COR-L47 (cell line): ENCODE measurements at regions not wholly inside any gene's neighbourhood (a gene's known extent, or its start where the extent isn't known, plus 50 kb on each side); places are given as distances from the start of the nearest gene placed in this dataset.
A peak's percentile ranks its signal among the peaks of the same experiment; 100 is the strongest.
"Not testable (repeated sequence)": the region's sequence is repeated elsewhere in the genome, so short reads cannot be mapped to it uniquely, and the experiment has no call there.

Source experiments
- DNase-seq: peaks from one replicate; lab custom pipeline; 2025; lab: John Stamatoyannopoulos, UW

DNA sequence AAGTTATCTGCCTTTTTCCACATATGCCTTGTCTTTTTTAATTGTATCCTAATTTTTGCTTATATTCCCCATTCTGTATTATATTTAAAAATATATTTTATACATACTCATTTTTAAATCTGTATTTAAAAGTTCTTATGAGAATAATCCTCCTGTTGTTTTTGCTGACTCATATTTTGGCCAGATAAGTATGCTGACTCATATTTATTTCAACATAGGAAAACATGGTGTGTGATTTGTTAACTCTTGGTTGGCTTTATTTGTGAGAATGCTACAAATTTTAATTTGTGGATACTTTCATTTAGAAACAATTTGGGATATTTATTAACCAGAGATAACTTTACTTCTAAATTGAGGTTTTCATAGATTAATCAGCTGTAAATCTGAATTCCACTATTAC, 587.7 kb downstream of the CPS1 start:
- DNase-seq: no peak

DNA sequence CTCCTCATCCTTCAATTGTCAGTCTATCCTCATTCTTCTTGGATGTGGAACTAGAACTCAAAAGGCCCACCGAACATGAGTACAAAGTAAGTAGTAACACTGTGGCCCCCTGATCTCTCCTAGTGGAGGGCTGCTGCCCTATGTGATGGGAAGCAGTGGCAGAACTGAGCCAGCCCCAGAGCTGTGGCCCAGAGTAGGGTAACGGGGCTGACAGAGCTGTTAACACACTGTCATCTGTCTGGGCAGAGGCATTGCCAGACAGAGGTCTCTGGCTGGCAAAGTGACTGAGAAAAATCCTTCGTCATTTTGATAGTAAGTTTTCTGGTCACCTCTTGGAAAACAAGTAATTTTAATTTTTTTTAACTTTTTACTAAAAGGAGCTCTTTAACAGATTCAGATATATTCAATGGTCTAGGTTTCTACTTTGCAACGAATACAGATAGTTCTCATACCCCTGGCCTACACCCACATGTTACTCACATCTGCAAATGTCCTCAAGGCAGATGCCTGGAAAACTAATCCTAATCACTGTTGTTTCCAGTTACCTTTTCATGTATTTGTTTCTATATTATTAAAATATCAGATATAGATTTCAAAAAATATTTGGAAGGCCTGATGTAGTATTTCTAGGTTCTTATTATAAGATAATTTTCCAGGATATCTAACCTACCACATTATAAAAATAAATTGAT, 588.7 kb downstream of the CPS1 start:
- DNase-seq: no peak

DNA sequence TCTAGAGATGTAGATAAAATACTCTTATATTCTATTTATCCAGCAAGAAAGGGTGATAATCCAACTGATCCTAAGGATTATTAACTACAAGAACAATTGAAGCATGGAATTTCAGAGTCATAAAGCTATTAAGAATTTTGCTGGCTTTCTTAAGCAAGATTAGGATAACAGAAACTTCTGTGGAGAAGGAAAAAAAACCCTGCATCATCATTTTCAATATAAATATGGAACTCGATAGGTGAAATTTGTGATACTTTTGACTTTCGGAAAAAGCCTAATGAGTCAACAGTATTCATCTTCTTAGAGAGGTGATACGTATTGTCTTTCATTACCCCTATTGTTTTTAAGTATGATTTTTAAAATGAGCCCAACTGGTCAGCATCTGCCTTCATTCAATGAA, 593.3 kb downstream of the CPS1 start:
- DNase-seq: no peak

DNA sequence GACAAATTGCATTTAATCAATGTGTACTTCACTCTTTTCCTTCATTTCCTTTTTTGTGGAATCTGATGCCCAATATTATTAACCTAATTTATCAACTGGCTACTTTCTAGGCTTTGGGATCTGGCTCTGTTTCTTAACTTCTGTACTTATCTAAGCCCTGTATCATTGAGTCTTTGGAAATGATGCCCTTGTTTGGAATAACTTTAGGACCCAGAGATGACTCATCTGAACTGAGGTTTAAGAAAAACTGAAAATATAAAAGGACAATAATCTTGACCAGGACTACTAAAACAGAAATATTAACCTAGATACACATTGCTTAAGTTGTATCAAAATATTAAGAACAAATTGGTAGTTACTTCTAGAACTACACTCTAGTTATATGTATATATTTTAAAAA, 600.8 kb downstream of the CPS1 start:
- no peak for DNase-seq

DNA sequence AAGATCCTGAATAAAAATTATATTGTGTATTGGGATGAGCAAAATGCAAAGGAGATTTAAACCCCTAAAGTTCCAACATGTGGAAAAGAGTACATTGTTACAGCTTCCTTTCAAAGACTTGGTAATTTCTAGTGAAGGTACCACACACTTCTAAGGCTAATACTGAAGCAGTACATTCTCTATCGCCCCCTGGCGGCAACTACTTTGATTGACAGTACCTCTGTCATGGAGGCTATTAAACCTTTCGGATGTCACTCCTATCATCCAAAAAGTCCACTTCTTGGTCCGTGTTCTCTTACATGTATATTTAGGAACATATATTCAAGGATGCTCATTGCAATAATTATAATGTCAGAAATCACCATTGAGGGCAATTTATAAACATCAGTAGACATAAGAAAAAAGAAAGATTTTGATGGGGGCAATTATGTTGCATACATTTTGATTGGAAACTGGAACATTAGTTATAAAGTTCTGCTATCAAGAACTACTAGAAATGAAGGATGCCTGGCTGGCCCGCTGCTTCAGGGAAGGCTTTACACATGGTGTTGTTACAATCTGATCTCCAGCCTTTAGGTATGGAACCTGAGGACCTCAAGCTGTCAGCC, 601.6 kb downstream of the CPS1 start:
- DNase-seq: peak; percentile 72

DNA sequence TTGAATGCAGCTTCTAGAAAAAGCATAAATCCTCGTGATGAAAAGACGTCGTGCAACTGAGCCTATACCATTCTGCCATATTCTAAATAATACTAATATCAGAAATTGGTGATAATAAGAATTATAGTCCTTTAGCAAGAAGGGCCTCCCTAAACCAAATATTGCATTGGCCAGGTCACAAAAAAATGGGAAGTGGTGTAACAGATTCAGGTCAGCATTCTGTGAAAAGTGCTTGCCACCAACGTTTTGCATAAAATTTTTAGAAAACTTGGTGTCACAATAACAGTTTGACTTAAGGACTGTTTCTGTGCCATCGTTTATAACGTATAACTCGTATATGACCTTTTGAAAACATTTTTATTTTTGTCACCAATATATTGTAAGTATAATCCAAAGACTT, 603.6 kb downstream of the CPS1 start:
- DNase-seq: no peak

DNA sequence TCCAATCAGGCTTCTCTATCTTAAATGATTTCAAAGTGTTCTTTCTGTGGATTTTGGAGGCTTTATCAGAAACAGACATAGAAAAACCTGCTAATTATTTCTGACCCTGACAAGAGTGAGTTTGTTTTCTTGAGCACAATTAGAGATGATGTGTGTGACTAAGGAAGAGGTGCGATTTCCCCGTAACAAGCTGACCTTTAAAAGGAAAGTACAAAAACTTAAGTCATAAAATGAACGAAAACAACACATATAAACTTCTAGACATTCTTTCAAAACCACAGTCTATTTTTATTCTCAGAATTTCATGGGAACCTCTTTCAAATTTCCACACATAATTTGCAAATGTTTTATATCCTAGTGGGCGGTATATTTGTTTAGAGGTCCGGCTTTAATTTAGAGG, 604.8 kb downstream of the CPS1 start:
- DNase-seq: no peak

DNA sequence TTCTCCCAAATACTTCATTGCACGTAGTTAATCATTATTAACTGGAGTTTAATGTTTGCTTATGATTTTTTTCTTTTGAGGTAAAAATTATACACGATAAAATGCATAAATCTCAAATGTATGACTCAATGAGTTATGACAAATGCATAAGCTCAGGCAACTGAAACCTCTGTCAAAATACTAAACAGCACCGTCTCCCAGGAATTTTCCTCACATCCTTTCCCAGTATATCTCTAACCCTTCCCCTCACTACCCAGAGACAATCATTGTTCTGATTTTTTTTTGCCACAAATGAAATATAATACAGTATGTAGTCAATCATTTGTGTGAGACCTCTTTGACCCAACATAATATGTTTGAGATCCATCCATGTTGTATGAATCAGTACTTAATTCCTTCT, 606.5 kb downstream of the CPS1 start:
- no peak for DNase-seq

DNA sequence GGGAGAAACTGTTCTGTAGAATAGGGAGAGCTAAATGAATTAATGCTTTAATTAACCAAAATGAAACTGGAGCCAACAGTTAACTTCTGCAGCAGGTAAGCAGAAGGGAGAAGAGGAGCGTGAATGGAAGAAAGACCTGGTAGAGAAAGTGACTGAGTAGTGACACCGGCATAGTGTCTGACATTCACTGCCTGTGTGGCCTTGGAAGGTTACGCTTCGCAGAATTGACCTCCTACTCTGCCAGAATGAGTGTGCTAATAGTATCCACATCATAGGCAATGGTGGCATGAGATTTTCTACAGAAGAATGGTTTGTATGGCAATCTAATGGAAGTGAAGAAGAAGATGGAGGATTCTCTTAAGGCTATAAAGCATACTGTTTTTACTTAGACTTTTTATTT, 614.4 kb downstream of the CPS1 start:
- no peak for DNase-seq

DNA sequence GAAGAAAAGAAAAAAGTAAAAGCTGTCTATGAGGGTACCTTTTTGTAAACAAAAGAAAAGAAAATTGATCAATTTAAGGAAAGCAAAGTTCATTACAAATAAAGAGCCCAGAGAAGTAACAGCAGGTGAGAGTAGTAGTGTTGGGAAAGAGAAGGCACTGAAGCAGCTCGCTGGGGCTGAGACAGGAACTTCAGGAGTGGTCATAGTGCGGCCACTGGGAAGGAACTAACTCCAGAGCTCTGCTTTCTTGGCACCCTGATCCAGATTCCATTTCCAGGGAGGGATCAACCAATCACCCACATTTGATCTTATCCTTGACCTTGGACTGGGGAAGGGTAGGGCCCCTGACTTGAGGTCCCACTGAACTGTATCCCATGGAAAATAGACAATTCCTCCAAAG, 617.6 kb downstream of the CPS1 start:
- DNase-seq: no peak

DNA sequence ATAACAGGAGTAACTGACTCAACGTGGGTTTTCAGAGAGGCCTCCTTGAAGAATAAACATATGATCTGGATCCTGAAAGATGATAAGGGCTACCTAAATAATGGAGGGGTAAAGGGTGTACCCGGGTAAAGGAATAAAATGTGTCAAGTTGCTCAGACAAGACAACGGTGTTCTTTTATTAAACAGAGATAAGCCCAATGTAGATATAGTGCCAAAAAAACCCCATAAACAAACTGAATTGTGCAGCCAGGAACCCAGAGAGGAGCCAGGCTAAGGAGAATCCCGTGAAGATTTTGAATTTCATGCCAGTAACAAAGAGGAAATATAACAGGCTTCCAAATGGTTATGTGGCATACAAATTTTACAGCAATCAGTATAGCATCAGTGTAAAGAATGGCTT, 618.2 kb downstream of the CPS1 start:
- no peak for DNase-seq

DNA sequence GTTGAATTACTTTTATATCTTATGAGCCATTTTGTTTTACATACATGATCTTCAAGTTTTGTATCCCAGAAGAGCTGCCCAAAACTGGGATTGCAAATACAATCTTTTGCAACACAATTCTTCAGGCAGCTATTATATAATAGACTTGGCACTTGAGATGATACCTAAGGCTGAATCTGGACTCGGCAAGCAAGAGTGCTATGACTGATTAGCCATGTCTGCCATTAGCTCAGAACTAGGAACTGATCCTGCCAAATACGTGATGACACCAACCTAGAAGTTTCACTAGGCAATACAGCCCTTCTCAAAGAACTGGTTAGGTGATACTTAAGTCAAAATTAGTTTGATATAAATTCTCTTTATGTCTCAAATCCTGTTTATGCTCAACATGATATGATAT, 619.6 kb downstream of the CPS1 start:
- no peak for DNase-seq

DNA sequence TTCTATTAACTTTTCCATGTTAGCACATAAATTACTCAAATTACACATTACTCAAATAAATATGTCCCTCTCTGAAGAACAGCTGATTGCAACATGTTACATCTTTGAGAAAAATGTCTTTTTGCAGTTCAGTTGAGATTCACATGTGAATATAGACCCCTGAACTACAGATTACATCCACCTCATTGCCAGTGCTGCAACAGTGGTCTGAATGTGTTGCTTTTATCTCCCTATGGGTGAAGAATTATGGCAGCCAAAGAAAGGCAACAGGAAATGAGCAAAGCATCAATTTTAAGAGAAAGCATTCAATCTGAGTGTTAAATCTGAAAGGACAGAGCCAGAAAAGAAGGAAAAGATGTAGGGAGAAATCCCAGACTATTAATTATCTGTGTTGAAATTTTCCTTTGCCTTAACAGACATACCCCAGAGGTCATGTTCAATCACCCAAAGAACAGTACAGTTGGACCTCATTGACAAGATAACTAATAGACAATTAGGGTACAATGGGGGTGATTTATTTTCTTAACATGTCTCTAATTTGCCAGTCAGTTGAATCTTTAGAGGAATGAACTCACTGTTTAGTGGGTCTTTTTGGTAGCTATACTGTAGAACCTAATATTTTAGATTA, 620.2 kb downstream of the CPS1 start:
- no peak for DNase-seq

DNA sequence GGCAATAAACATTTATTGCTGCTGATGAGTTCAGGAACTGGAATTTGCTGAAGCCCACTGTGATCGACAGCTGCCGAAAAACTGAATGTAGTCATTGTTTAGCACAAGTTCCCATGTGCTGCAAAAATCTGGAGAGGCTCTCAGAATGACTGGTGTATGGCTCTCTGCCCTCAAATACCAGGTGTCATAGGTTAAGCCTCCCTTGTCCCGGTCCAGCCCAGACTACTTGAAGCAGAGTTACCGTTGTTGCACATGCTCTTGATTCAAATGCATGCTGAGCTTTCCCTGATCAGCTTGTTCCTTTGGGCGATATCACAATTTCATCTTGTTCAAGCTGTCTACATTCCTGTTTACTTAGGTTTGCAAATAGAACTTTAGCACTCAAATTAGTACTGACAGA, 625.2 kb downstream of the CPS1 start:
- no peak for DNase-seq

DNA sequence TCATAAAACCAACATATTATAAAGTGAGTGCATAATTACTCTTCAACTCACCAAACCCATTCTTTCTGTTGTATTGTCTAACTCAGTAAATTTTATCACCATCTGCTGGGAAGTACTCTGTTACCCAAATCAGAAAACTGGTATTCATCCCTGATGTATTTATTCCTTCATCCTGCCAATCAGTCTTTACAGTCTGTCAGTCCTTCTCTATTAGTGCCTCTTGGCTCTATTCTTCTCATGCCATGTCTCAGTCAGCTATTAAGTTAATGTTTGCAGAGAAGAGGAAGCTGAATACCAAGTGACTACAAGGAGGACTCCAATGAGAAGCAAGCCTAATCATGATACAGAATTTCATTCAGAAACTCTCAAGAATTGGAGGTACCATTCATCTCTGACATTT, 631.2 kb downstream of the CPS1 start:
- no peak for DNase-seq

DNA sequence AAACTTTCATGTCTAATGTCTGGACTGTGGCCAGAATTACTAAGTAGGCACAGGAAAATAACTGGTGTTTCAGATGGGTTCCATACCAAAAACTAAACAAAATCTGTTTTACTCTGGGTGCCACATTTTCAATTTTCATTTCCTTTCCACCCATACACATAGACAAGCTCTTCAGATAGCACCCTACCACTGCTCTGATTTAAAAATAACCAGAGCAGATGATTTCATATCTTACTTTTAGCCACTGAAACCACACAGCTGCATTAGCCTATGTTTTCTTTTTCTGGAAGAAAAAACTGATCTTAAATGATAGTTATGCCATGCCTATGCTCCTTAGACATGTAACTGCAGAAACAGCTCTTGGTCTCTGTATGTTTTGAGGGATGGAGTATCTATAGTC, 647.6 kb downstream of the CPS1 start:
- no peak for DNase-seq

DNA sequence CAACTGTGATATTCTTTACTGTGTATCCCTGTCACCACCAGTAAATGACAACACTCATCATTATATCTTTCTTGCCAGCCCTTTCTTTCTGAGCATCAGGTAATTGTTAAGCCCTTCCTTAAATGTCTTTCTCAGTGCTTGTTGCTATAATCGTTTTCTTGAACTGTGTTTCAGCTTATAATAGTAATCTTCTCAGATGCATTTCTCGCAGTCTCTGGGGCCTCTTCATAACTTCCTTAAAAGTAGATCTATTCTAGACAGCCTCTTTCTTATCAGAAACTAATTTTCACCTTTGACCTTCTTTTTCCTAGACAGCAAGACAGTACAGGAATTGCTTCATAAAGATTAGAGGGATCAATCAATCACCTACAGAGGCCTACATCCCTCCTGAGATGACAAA, 648.1 kb downstream of the CPS1 start:
- no peak for DNase-seq

DNA sequence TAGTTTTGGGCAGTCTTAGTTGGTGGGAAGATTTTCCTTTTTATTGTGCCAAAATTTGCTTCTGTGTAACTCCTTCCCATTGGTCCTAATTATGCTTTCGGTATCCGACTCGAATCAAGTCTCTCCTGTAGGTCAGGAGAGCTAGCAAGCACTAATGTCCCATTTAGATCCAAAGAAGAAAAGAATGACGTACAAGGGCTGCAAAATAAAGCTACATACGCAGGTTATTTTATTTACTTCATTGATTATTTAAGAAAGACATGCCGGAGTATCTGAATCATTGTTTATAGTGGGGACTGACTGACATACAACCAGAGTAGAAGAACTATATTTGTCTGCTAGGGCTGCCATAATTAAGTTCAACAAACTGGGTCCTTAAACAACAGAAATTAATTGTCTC, 648.5 kb downstream of the CPS1 start:
- no peak for DNase-seq

DNA sequence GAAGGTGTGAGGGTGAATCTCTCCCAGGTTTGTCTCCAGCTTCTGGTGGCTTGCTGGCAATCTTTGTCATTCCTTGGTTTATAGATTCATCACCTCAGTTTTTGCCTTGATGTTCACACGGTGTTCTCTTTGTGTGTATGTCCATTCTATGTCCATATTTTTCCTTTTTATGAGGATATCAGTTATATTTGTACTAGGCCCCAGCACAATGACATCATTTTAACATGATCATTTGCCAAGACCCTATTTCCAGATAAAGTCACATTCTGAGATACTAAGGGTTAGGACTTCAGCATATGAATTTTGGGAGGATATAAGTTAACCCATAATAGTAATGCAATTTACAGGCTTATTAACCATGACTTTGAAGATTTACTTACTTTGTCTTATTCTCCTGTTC, 649.0 kb downstream of the CPS1 start:
- no peak for DNase-seq

DNA sequence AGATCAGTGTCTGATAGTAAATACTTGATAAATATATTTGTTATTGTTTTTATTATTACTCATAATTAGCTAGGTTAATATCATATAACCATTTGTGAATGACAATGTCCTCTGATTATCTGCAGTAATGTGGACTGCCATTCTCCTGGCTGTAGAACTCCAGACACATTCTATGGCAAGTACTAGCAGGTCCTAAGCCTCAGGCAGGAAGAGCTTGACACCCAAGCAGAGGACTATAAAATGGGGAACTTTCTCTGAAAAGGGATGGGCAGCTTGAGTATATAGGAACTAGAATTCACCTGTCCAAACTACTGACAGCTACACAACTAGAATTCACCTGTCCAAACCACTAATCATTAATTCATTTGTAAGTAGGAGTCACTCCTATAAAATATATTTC, 649.4 kb downstream of the CPS1 start:
- DNase-seq: no peak

DNA sequence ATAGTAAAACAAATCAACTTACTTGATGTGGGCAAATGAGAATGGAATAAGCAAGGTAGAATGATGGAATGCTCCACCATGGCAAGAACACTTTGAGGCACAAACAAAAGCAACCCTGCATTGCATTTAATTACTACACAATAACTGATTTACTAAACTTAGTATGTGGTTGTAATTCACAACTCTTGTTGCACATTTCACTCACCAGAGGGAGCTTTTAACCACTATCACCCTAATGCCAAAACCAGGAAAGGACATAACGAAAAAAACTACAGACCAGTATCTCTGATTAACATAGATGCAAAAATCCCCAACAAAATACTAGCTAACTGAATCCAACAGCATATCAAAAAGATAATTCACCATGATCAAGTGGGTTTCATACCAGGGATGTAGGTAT, 659.8 kb downstream of the CPS1 start:
- DNase-seq: no peak

DNA sequence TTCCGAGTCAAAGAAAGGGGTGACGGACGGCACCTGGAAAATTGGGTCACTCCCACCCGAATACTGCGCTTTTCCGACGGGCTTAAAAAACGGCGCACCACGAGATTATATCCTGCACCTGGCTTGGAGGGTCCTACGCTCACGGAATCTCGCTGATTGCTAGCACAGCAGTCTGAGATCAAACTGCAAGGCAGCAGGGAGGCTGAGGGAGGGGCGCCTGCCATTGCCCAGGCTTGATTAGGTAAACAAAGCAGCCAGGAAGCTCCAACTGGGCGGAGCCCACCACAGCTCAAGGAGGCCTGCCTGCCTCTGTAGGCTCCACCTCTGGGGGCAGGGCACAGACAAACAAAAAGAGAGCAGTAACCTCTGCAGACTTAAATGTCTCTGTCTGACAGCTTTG, 663.1 kb downstream of the CPS1 start:
- DNase-seq: not testable (repeated sequence)

DNA sequence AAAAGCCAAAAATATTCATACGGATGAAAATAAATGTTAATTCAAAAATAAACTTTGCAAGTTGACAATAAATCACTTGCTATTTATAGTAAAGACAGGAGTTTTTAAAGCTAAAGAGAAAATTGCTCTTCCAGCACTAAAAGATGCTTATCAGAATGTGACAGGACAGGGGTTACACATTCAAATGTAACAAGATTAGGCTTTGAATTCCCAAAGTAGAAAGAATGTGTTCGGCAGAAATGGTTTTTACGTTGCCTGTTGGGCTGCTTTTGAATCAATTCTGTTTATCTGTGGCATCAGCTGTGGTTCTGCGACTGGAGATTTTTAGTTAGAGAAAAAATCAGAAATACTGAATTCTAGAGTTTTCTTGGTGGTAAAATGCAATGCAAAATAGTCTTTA, 669.4 kb downstream of the CPS1 start:
- no peak for DNase-seq

DNA sequence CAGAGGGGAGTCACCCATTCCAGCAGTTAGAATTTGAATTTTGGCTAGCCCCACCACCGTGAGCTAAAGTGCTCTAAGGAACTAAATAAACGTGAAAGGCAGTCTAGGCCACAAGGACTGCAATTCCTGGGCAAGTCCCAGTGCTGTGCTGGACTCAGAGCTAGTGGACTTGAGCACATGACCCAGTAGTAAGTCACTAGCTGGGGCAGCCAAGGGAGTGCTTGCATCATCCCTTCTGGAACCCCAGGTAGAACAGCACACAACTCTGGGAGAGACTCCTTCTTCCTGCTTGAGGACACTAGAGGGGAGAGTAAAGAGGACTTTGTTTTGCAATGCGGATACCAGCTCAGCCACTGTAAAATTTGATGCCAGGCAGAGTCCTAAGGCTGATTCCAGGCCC, 672.2 kb downstream of the CPS1 start:
- DNase-seq: no peak
